Activated gamma-delta T cell treated with anti-CD3 and anti-CD28 coated beads, Interleukin-2, amount 50 U/mL, for 16 hours (primary cell): ENCODE measurements at regions not wholly inside any gene's neighbourhood (a gene's known extent, or its start where the extent isn't known, plus 50 kb on each side); places are given as distances from the start of the nearest gene placed in this dataset.
"Not testable (repeated sequence)": the region's sequence is repeated elsewhere in the genome, so short reads cannot be mapped to it uniquely, and the experiment has no call there.

Experiments
- DNase-seq: peaks from one replicate; pipeline ENCODE4 v3.0.0-alpha.2; 2020; ENCODE audit warnings: low read depth

DNA sequence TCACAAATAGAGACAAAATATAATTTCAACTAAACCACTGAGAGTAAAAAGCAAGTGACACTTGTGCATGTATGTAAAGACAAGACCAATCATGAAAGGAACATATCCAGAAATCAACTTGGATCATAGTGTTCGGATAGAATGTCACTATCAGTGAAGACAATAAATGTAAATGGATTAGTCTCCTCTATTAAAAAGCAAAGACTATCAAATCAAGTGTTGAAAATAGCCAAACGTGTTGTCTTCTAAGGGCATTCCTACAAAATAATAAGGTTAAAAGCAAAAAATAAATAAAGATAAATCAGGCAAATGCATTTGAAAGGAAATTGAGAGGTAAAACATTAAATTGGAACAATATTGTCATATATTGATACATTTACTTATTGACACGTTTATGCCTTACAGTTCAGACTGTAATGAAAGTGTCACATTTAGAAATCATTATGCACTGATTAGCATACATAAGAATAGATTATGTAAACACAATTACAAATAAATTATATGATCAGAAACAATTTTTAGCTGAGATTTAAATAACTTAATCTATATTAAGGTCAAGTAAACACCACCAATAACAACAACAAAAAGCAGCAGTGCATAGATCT lies 1100.1 kb downstream of the BRD1 start:
- no peak for DNase-seq

DNA sequence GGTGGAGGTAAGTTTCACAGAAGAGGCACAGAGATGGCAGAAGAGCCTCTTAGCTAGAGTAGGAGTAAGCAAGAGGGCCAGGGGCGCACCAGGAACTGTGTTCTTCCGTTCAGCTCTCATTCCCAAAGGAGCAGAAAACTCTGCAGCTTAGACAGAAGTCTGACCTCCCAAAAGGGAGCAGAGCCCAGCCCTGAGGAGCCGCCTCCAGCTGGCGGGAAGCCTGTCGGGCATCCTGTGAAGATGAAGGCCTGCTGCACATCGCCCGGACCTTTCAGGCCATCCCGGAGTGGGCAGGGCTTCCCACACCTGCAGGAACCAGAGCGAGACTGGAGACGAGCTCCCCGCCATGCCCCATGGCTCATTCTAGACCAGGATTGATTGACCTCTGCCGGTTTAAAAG lies 1102.8 kb downstream of the BRD1 start:
- no peak for DNase-seq

DNA sequence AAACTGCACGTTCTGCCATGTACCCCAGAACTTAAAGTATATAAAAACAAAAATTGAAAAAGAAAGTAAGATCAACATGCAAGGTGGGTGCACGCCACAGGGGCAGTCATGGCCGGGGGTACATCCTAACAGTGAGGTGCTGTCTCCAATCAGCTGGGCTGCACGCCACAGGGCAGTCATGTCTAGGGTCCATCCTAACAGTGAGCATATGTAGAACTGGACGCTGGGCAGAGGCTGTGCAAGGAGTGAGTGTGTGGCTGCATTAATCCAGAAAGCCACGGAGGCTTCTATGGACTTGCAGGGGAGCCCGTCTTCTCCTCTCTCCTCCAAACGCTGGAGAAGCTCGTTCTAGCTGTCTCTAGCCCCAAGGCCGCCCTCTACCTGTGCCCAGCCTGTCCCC lies 1105.0 kb downstream of the BRD1 start:
- no peak for DNase-seq

DNA sequence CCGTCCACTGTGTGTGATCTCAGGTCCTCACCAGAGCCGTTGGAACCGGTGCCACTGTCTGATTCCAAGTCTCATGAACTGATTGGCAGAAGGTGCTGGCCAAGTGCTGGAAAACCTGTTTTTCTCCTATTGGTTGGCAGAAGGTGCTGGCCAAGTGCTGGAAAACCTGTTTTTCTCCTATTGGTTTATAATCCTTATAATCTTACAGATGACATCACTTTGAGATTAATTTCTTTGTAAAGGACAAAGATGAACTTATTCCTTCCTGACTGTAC lies 1106.3 kb downstream of the BRD1 start:
- DNase-seq: no peak

DNA sequence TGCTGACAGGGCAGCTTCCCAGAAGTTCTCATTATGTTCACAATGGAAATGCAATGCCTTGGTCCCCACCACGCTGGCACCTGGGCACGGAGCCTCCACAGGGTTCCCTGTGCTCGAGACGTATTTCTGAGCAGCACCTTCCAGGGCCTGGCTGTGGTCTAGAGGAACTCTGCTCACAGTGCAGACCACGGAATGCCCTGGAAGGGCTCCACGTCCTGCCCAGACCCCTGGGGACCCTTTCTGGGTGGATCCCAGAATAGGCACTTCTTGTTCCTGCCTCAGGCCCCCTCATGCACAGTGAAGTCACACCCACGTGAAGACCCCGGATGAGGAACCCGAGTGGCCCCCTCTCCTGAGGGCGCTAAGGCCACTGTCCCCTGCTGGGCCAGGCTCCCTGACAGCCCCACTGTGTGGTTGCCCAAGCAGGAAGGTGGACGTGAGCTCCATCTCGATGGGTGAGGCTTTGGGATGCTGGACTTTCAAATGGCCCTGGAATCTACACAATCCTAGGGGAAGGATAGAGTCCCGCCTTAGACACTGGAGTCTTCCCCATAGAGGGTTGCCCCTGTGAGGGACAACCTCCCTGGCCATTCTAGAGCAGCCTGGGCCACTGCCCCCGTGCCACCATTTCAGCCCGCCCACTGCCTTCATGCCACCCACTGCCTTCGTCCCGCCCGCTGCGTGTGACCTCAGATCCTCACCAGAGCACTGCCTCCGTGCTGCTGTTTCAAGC lies 1106.8 kb downstream of the BRD1 start:
- no peak for DNase-seq

DNA sequence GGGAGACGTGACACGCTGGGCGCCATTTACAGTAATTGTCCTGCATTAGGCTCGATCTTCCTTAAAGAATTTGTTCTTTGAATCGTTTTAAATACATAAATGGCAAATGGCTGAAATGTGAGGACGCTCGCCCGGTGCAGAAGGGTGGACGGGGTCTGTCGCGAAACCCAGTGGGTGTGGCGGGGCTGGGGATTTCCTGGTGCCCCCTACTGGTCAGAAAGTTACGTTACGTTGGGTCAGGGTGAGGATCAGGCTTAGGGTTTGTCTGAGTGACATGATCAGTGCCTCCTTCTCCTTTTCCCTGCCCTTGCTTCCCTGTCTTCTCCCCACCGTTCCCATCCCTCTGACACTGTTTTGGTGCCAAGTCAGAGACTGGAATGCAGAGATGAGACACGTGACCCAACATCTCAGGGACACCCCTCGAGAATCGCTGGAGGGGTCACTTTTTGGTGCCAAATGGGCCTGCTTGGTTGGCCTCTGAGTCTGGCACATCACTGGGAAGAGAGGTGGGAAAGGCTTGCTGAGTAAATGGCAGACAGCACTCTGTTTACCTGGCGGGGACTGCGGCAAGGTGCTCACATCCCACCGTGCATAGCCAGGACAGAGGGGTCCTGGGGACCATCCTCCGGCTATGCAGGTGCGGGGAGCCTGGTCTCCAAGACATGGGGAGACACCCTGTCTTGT lies 1107.6 kb downstream of the BRD1 start:
- no peak for DNase-seq

DNA sequence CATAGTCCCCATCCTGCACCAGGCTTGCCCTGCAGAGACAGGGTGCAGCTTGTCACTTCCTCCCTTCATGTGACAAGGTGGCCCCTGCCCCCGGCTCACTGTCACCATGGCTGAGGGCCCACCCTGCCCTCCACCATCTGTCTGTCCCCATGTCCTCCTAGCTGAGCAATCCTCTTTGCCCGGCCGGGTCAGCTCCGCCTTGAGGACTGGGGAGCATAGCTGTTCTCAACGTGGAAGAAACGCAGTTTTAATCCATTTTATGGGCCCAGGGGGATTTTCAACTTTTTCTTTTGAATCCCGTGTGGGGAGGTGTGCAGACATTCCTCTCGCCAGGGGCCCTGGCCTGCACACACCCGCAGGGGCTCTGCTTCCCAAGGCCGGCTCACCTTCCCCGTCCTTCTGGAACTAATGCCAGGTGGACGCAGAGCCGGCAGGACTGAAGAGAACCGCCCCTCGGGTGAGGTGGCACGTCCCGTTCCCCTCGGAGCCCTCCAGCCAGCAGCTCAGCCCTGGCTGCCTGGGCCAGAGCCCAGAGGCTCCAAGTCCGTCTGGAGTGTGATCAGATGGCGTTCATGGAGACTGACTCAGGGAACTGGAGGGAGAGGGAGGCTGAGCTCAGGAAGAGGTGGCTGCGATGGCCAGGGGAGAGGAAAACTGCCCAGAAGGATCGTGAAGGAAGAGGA lies 1108.7 kb downstream of the BRD1 start:
- no peak for DNase-seq

DNA sequence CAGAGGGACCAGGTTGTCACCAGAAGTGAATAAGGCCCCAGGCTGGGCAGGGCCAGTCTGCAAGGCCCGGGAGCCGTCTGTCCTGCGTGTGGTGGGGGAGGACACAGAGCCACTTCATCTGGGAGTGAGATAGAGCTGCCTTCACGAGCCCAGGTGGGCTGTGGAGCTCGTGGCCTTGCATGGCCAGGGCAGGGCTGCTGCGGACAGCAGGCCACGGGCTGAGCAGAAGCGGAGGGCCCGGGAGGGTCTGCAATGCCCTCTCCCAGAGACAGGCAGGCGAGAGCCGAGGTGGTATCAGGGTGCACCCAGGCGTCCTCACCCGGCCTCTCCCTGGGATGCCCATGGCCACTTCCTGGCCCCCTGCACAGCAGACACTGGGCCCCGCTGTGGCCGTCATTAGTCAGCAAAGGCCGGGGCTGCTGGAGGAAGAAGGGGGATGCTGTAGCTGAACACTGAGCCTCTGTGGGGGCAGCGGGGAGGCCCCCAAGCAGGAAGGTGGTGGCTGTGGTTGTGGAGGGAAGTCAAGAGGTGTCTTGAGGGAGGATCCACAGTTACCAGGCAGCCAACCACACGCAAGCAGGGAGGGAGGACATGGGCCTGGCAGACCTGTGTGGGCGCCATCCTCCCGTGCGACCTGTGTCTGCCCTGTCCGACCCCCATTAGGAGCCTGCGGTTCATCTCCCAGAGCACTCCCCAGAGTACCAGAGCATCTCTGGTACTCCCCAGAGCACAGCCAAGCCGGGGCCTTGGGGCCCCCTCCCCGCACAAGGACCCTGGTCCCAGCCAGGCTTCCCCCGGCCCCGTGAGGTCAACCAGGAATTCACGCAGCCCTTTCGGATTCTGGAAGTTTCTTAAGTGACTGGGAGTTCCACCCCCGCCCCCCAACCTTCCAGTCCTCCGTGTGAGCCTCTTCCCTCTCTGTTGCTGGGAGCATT lies 1109.5 kb downstream of the BRD1 start:
- no peak for DNase-seq

DNA sequence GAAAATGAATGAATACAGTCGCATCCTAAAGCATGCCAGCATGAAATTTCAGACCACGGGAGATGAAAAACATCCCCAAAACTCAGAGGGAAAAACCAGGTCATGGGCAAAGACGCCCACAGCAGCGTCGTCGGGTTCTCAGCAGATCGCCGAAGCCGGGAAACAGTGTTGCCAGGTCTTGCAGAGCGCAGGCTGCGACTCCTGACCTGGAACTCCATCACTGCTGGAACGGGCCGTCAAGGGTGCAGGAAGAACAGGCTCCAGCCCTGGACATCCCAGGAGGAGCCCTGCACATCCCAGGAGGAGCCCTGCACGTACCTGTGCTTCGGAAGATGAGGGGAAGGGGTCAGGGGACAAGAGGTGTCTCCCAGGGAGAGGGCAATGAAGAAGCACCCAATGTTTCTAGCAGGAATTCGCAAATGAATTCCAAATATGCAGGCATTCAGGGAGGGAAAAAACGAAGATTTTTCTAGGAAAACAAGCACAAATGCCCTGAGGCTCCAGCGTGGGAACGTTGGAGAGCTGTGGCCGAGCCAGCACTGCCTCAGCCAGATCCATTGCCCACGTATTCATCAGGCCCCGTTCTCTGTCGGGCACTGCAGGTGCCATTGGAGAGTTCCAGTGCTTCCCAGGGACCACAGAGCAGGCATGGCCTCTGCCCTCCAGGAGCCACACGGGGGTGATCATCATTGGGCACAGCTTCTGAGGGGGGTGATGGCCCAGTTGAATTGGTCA lies 1110.4 kb downstream of the BRD1 start:
- DNase-seq: no peak

DNA sequence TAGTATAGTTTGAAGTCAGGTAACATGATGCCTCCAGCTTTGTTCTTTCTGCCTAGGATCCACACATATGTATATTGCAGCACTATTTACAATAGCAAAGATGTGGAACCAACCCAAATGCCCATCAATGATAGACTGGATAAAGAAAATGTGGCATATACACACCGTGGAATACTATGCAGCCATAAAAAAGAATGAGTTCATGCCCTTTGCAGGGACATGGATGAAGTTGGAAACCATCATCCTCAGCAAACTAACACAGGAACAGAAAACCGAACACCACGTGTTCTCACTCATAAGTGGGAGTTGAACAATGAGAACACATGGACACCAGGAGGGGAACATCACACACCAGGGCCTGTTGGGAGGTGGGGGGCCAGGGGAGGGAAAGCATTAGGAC lies 1111.5 kb downstream of the BRD1 start:
- DNase-seq: not testable (repeated sequence)

DNA sequence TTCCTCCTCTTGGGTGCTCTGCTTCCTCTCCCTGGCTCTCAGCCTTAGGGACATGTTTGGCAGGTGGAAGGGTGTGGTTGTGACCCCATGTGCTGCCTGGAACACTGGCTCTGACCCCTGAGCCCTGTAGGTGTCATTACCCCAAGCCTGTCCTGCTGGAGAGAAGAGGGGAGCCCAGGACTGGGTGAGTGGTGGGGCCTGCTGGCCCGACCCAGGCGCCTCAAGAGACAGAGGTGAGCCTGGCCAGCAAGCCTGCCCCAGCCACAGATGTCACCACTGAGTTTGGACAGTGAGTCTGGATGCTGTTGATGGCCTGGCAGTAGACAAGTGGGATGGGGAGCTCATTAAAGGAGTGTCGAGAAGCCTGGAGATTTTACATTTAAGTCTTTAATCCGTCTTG lies 1112.2 kb downstream of the BRD1 start:
- DNase-seq: no peak

DNA sequence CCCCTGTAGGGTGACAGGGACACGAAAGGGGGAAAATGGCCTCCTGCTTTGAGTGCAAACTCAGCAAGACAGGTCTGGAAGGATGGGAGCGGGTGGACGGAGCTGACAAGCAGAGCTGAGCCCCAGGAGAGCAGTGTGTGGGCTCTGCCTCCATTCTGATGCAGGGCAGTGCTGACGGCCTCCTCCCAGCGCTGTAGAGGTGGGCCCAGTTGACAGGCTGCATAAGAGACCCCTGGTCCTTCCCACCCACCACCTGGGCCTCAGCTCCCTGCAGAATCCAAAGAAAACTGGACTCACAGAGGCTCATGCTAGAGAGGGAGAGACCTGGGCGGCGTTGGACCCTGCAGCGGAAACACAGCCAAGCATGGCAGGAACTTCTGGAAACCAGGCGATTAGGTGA lies 1113.4 kb downstream of the BRD1 start:
- no peak for DNase-seq

DNA sequence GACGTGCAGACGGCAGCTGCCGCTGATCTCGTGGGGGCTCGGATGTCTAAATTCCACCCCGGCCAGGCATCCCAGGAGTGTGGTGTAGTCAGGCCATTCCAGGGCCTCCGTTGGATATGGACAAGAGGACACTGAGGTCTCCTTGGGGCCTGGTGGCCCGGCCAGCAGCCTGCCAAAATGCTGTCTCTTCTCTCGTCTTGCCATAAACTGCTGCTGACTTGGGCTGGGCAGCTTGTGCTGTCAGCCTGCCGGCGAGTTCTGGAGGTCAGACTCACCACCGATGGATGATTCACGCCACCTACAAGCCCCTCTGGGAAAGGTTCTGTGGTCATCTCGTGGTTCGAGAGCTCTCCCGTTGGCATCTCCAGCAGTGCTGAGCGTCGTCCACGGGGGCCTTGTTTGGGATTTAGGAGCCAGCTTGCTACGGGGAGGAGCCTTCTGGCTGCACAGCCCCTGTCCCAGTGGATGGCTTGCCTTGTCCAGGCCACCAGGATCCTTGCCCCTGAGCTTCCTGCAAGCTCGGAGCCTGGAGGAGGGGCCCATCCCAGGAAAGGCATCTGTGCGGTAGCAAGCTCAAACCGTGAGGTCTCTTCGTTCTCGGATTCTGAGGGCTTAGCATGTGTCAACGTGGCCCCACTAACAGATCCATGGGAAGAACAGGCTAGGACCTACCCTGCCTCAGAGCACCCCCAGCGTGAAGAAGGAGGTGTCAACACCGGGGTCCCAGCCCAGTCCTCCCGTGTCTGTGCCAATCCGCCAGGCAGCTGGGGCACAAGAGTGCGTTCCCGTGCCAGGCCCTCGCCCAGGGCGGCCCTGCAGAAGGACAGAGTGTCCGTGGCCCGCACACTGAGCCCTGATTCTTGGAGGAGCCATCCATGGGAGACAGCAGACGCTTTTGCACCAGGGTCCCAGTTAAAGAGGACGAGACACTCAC lies 1114.1 kb downstream of the BRD1 start:
- no peak for DNase-seq

DNA sequence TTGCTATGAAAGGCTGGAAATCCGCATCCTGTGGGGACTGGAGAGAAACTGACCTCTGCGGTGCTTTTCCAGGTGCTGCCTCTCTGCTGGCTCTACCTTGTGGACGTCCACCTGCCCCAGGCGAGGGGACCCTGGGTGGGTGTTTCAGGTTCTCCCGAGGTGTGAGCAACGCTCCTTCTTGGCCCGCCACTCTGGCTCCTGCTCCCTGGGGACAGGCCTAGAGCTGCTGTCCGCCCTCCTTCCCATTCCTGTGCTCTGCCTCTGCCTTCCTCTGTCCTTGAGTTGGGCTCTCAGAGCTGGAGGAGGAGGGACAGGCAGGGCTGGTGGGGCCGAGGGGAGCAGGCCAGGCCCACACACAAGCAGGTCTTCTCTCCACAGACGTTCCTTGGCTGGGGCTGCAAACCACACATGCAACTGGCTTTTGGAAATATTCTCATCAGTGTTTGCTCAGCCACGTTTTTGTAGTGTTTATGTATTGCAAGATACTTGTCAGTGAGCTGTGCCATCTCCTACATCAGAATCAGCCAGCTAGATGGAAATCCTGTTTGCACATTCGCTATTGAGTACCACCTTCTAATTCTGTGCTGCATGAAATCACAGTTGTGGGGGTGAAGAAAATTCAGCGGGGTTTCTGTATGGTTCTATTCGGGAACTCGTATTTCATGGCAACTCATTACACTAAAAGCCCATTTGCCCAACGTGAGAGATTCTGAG lies 1115.0 kb downstream of the BRD1 start:
- no peak for DNase-seq

DNA sequence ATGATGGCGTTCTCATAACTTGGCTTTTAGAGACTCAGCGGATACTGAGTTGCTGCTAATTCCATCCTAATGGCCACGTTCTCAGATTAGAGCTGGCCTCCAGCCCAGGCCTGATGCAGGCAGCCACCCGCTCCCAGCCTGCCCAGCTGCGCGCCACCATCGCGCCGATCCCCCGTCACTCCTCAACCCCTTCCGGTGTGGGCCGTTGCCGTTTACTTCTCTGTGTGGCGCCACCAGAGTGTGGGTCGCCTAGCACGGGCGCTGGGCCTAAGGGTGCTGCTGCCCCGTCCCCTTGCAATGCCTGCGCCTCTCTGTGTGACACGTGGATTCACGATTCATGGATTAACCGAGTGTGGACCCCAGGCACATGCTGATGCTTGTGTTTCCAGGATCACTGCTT lies 1116.0 kb downstream of the BRD1 start:
- DNase-seq: no peak

DNA sequence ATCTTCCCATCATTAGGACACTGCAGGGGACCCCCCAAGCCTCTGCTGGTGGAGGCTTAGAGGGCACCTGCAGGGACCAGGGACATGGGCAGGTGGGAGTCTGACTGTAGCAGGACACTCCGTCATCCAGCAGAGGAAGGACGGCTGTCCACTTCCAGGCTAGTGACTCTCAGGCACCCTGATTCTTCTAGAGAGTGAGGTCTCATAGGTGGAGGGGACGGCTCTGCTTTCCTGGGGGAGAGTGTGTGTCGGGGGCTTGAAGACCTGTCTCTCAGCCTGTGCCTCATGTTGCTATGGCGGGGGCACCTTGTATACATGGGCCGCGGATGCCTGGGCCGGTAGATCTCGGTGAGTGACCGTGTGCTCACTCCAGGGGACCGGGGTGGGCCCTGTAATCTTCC lies 1116.6 kb downstream of the BRD1 start:
- no peak for DNase-seq

DNA sequence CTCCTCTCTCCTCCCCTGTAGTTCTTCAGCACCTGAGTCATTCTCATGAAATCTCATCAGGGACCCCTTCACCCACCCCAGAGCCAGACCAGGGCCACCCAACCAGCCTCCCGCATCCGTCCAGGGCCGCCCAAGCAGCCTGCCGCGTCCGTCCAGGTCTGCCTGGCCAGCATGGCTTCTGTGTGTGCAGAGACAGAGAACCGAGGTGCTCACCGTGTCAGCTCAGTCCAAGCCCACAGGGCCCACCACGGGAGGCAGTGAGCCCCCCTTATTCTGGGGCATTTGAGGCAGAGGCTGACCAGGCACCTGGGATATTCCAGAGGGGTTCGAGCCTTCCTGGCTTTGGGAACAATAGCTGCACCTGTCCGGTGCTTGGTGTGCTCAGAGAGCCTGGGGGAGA lies 1117.3 kb downstream of the BRD1 start:
- DNase-seq: no peak

DNA sequence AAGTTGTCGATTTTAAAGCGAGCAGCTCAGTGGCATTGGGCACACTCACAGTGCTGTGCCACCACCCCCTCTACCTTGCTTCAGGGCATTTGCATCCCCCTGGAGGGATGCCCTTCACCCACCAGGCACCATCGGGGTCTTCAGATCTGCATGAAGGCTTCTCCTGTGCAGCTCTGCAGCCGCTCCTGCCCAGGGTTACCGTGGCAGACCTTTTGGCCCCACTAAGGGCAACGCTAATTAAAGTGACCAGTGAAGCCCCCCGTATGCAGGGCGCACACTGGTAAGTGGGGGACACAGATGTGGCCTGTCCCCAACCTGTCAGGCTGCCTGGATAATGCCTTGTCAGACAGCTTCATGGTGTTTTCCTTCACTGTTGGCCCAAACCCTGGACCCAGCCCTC lies 1117.7 kb downstream of the BRD1 start:
- no peak for DNase-seq

DNA sequence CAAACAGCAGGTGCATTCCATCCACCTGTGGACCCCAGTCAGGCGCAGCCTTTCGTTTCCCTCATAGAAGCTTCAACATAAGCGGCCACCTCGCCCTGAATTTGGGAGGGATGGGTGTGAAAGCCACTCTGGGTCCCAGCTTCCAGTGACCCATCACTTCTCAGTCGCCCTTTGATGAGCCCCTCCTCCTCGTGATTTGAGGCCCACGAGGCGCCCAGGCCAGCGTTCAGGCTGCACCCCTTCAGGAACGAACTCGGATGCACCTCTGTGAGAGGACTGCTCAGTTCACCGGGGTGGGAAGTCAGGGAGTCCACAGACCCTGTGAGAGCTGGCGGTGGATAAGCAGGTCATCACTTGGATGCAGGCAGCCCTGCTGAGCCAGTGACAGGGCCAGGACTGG lies 1118.2 kb downstream of the BRD1 start:
- DNase-seq: no peak
